ENCODE measurements at regions not wholly inside any gene's neighbourhood (a gene's known extent, or its start where the extent isn't known, plus 50 kb on each side); places are given as distances from the start of the nearest gene placed in this dataset.

- no peak for DNase-seq (ENCODE audit: low spot score in 2 of 2)
- H3K9me3 ChIP-seq: no peaks in the 10 kb centered on the region
- H3K27me3 ChIP-seq: no peaks in the 10 kb centered on the region
- H3K36me3 ChIP-seq: no peaks in the 10 kb centered on the region
- no peak overlapping the region for H3K27ac ChIP-seq
- peaks cover 0 to 15% (median 0%) of the 10 kb centered on the region in 4 donors for H3K4me1 ChIP-seq
- TF ChIP-seq CTCF (IDR thresholded peaks at IDR 0.05) (no peak), POLR2A (IDR thresholded peaks at IDR 0.05) (no peak), EP300 (IDR thresholded peaks at IDR 0.05) (no peak)
- H3K4me3 ChIP-seq: no peak overlapping the region
- 59 to 63% methylated on average over 5 of the region's 5 CpGs for WGBS, 2 donors
Observed at GRCh38 chr4:147012059-147012707, 66.5 kb upstream of the TTC29 start.

GRCh38 chr4:147014946-147015345 is 69.3 kb upstream of the TTC29 start:
- WGBS, 2 donors: 67 to 79% methylated on average over 1 of the region's 1 CpG
- Histone ChIP-seq H3K27ac (peak overlapping the region in 2 of 4 donors; percentile 47 to 66), H3K4me3 (no peak overlapping the region), H3K9me3 (no peaks in the 10 kb centered on the region), H3K4me1 (peaks cover 0 to 15% (median 0%) of the 10 kb centered on the region in 4 donors), H3K27me3 (no peaks in the 10 kb centered on the region), H3K36me3 (no peaks in the 10 kb centered on the region)
- TF ChIP-seq POLR2A (IDR thresholded peaks at IDR 0.05): no peak
- no peak for TF ChIP-seq EP300 (IDR thresholded peaks at IDR 0.05)
- TF ChIP-seq CTCF (IDR thresholded peaks at IDR 0.05): no peak
- no peak for DNase-seq (ENCODE audit: low spot score in 2 of 2)

GRCh38 chr4:147015491-147015890 is 69.8 kb upstream of the TTC29 start:
- 10 to 26% methylated on average over 4 of the region's 4 CpGs for WGBS, 2 donors
- H3K27ac ChIP-seq: peak overlapping the region in 2 of 4 donors; percentile 47 to 66
- H3K36me3 ChIP-seq: no peaks in the 10 kb centered on the region
- peak overlapping the region in 1 of 4 donors; percentile 24 for H3K4me3 ChIP-seq
- no peaks in the 10 kb centered on the region for H3K27me3 ChIP-seq
- no peak for DNase-seq (ENCODE audit: low spot score in 2 of 2)
- TF ChIP-seq EP300 (IDR thresholded peaks at IDR 0.05): no peak
- no peak for TF ChIP-seq CTCF (IDR thresholded peaks at IDR 0.05)
- no peak for TF ChIP-seq POLR2A (IDR thresholded peaks at IDR 0.05)
- no peaks in the 10 kb centered on the region for H3K9me3 ChIP-seq
- H3K4me1 ChIP-seq: peaks cover 0 to 15% (median 0%) of the 10 kb centered on the region in 4 donors

GRCh38 chr4:147017081-147017480 is 71.4 kb upstream of the TTC29 start:
- H3K27ac ChIP-seq: no peak overlapping the region
- WGBS, 2 donors: 87 to 88% methylated on average over 5 of the region's 5 CpGs
- no peak for TF ChIP-seq POLR2A (IDR thresholded peaks at IDR 0.05)
- TF ChIP-seq CTCF (IDR thresholded peaks at IDR 0.05): no peak
- TF ChIP-seq EP300 (IDR thresholded peaks at IDR 0.05): no peak

GRCh38 chr4:147019091-147019490 is 73.4 kb upstream of the TTC29 start:
- WGBS, 2 donors: 71 to 87% methylated on average over 2 of the region's 2 CpGs
- no peak overlapping the region for H3K4me3 ChIP-seq
- no peaks in the 10 kb centered on the region for H3K36me3 ChIP-seq
- no peaks in the 10 kb centered on the region for H3K27me3 ChIP-seq
- peaks cover 0 to 15% (median 0%) of the 10 kb centered on the region in 4 donors for H3K4me1 ChIP-seq
- H3K9me3 ChIP-seq: no peaks in the 10 kb centered on the region
- TF ChIP-seq EP300 (IDR thresholded peaks at IDR 0.05): no peak
- no peak for TF ChIP-seq POLR2A (IDR thresholded peaks at IDR 0.05)
- peak; percentile 22 to 74 (median 36) for TF ChIP-seq CTCF (IDR thresholded peaks at IDR 0.05)
- peak; percentile 63 to 92 for DNase-seq (ENCODE audit: low spot score in 2 of 2)
- no peak overlapping the region for H3K27ac ChIP-seq

More at GRCh38 chr4:147017081-147017480, 71.4 kb upstream of the TTC29 start:
- no peak overlapping the region for H3K4me3 ChIP-seq
- H3K27me3 ChIP-seq: no peaks in the 10 kb centered on the region
- no peak for DNase-seq (ENCODE audit: low spot score in 2 of 2)
- H3K36me3 ChIP-seq: no peaks in the 10 kb centered on the region
- no peaks in the 10 kb centered on the region for H3K9me3 ChIP-seq
- H3K4me1 ChIP-seq: peaks cover 0 to 15% (median 0%) of the 10 kb centered on the region in 4 donors

Data from tibial nerve (tissue), 4 donors.